ENCODE measurements at regions not wholly inside any gene's neighbourhood (a gene's known extent, or its start where the extent isn't known, plus 50 kb on each side); places are given as distances from the start of the nearest gene placed in this dataset.

- peaks cover 2% of the 10 kb centered on the region for H3K4me1 Mint-ChIP-seq
- Histone ChIP-seq H3K4me3 (ENCODE audit: low read length) (no peak overlapping the region), H3K27ac (ENCODE audit: low read depth, low read length) (no peak overlapping the region), H3K9me3 (ENCODE audit: control insufficient read depth, low read length) (no peaks in the 10 kb centered on the region), H3K36me3 (ENCODE audit: control insufficient read depth, insufficient read depth, low read length) (no peaks in the 10 kb centered on the region), H3K27me3 (ENCODE audit: control insufficient read depth, insufficient read depth, low read length, poor library complexity, severe bottlenecking) (no peaks in the 10 kb centered on the region), H3K4me1 (ENCODE audit: control insufficient read depth, insufficient read depth, low read length) (peaks cover 3% of the 10 kb centered on the region), H3K9ac (ENCODE audit: extremely low read depth, low read length, poor library complexity, severe bottlenecking) (no peak overlapping the region)
- no peak overlapping the region for H3K4me3 Mint-ChIP-seq
- no peak for TF ChIP-seq CTCF (conservative IDR thresholded peaks at IDR 0.05)
- DNase-seq: no peak
- no peak overlapping the region for H3K27ac Mint-ChIP-seq
- H3K27me3 Mint-ChIP-seq (ENCODE audit: insufficient read depth): no peaks in the 10 kb centered on the region
- WGBS, 2 experiments (ENCODE audit: insufficient coverage in 1 of 2, insufficient read length in 1 of 2): 88 to 89% methylated on average over 3 to 6 of the region's 6 CpGs
- H3K9me3 Mint-ChIP-seq: no peaks in the 10 kb centered on the region
- no peaks in the 10 kb centered on the region for H3K36me3 Mint-ChIP-seq (ENCODE audit: low read depth)
These were observed 594.9 kb downstream of the INHBA start for GRCh38 chr7:41107938-41108448.

DNA sequence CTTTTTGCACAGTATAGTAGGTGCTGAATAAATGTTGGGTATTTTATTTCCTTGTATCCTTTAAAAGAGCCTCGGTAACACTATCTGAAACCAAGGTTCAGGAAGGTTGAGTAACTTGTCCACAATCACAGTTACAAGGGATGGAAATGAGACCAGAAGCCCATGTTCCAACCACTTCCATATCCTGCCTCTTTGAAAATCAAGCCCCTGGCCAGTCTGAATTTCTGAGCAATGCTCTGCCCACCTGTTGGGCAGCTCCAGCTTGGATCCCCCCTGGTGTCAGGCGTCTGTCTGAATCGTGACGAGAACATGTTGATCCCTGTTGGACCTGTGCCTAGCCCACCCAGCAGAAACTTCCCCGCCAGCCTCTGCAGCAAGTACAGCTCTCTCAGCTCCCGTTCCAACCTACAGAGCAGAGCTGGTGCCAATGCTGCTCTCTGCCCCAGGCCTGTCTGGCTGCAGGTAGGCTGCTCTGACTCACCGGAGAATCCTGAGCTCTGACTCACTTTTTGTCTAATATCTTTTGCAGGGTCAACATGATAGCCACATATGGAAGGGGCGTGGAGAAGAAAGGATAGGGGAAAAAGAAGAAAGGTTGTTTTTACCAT is 595.5 kb downstream of the INHBA start:
- Mint-ChIP-seq H3K27ac (no peak overlapping the region), H3K36me3 (ENCODE audit: low read depth) (no peaks in the 10 kb centered on the region), H3K27me3 (ENCODE audit: insufficient read depth) (no peaks in the 10 kb centered on the region), H3K9me3 (no peaks in the 10 kb centered on the region), H3K4me3 (no peak overlapping the region), H3K4me1 (no peaks in the 10 kb centered on the region)
- no peak for DNase-seq
- no peak for TF ChIP-seq CTCF (conservative IDR thresholded peaks at IDR 0.05)
- H3K36me3 ChIP-seq (ENCODE audit: control insufficient read depth, insufficient read depth, low read length): no peaks in the 10 kb centered on the region
- H3K9ac ChIP-seq (ENCODE audit: extremely low read depth, low read length, poor library complexity, severe bottlenecking): no peak overlapping the region
- no peaks in the 10 kb centered on the region for H3K27me3 ChIP-seq (ENCODE audit: control insufficient read depth, insufficient read depth, low read length, poor library complexity, severe bottlenecking)
- no peak overlapping the region for H3K4me3 ChIP-seq (ENCODE audit: low read length)
- H3K27ac ChIP-seq (ENCODE audit: low read depth, low read length): no peak overlapping the region
- H3K9me3 ChIP-seq (ENCODE audit: control insufficient read depth, low read length): no peaks in the 10 kb centered on the region
- WGBS, 2 experiments (ENCODE audit: insufficient coverage in 1 of 2, insufficient read length in 1 of 2): 86 to 87% methylated on average over 4 to 8 of the region's 8 CpGs
- H3K4me1 ChIP-seq (ENCODE audit: control insufficient read depth, insufficient read depth, low read length): no peaks in the 10 kb centered on the region

DNA sequence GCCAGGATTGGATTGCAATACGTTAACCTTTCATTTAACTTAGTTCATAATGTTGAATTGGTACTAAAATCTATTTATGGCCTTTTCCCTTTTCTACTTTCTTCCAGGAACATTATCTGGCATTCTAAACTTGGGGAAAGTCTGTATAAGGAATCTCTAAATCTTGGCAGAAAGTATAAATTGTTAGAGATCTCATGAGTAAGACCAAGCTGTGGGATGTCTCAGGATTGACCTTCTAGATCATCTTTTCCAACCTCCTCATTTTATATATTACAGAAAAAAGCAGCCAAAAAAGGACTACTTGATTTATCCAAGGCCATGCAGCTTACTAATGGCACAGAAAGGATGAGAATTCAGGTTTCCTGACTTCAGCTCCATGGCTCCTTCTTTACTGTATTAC is 598.3 kb downstream of the INHBA start:
- H3K4me1 Mint-ChIP-seq: no peaks in the 10 kb centered on the region
- no peak overlapping the region for H3K27ac ChIP-seq (ENCODE audit: low read depth, low read length)
- no peak for TF ChIP-seq CTCF (conservative IDR thresholded peaks at IDR 0.05)

More for the DNA sequence above, 598.3 kb downstream of the INHBA start:
- H3K4me1 ChIP-seq (ENCODE audit: control insufficient read depth, insufficient read depth, low read length): no peaks in the 10 kb centered on the region
- H3K36me3 ChIP-seq (ENCODE audit: control insufficient read depth, insufficient read depth, low read length): no peaks in the 10 kb centered on the region
- no peak overlapping the region for H3K9ac ChIP-seq (ENCODE audit: extremely low read depth, low read length, poor library complexity, severe bottlenecking)
- no peaks in the 10 kb centered on the region for H3K9me3 ChIP-seq (ENCODE audit: control insufficient read depth, low read length)
- Mint-ChIP-seq H3K36me3 (ENCODE audit: low read depth) (no peaks in the 10 kb centered on the region), H3K9me3 (no peaks in the 10 kb centered on the region), H3K4me3 (no peak overlapping the region), H3K27me3 (ENCODE audit: insufficient read depth) (no peaks in the 10 kb centered on the region), H3K27ac (no peak overlapping the region)
- no peak overlapping the region for H3K4me3 ChIP-seq (ENCODE audit: low read length)
- 88% methylated on average over 1 of the region's 1 CpG; no CpG with 5 or more reads in 1 of the 2 experiments for WGBS, 2 experiments (ENCODE audit: insufficient coverage in 1 of 2, insufficient read length in 1 of 2)
- no peak for DNase-seq
- H3K27me3 ChIP-seq (ENCODE audit: control insufficient read depth, insufficient read depth, low read length, poor library complexity, severe bottlenecking): no peaks in the 10 kb centered on the region
